Left lung (tissue), 4 donors: ENCODE measurements at regions not wholly inside any gene's neighbourhood (a gene's known extent, or its start where the extent isn't known, plus 50 kb on each side); places are given as distances from the start of the nearest gene placed in this dataset.

Source experiments
- ATAC-seq: fragments of 200-7000 bp; cut with Tn5 transposase; one replicate; pipeline ENCODE4 v1.9.1; 2020; ENCODE audit warnings: moderate library complexity
- DNase-seq, 4 donors: peaks; one replicate each; pipeline ENCODE4 v3.0.0-alpha.2; 2013 to 2020
- H3K27ac ChIP-seq, 2 donors: fragments of 200-600 bp; sonication (generic) in 1 of 2; one replicate each; pipeline versions ENCODE4 v1.5.0 to v1.8.0; 2020 to 2021
- H3K27me3 ChIP-seq, 2 donors: fragments of 200-600 bp; sonication (generic) in 1 of 2; one replicate each; pipeline versions ENCODE4 v1.5.0 to v1.8.0; 2020 to 2021
- H3K36me3 ChIP-seq, 2 donors: fragments of 200-600 bp; sonication (generic) in 1 of 2; one replicate each; pipeline versions ENCODE4 v1.5.0 to v1.8.0; 2020 to 2021
- H3K4me1 ChIP-seq, 2 donors: fragments of 200-600 bp; one replicate each; pipeline ENCODE4 v1.8.0; 2021
- H3K4me3 ChIP-seq, 2 donors: fragments of 200-600 bp; sonication (generic) in 1 of 2; one replicate each; pipeline versions ENCODE4 v1.5.0 to v1.8.0; 2020 to 2021; ENCODE audit warnings: mild to moderate bottlenecking in 1 of 2
- H3K9me3 ChIP-seq, 2 donors: fragments of 200-600 bp; sonication (generic) in 1 of 2; one replicate each; pipeline versions ENCODE4 v1.5.0 to v1.8.0; 2020 to 2021
- intact Hi-C, 2 donors: fragments of 100-400 bp; cut with DNase I; formaldehyde crosslinking; loops; one replicate each; pipeline versions ENCODE4 v1.11.2 to v1.14.2; 2022
- TF ChIP-seq, protein P1 (sequence below), 2 donors: fragments of 200-600 bp; sonication (generic) in 1 of 2; IDR thresholded peaks; one replicate each; pipeline versions ENCODE4 v1.5.0 to v1.8.0; 2021; ENCODE audit warnings: antibody characterized with exemption in 2 of 2
- donor health status: DM: no; HTN: yes; CAD: no.
- donor health status: DM: no; HTN: no; CAD: no.

DNA sequence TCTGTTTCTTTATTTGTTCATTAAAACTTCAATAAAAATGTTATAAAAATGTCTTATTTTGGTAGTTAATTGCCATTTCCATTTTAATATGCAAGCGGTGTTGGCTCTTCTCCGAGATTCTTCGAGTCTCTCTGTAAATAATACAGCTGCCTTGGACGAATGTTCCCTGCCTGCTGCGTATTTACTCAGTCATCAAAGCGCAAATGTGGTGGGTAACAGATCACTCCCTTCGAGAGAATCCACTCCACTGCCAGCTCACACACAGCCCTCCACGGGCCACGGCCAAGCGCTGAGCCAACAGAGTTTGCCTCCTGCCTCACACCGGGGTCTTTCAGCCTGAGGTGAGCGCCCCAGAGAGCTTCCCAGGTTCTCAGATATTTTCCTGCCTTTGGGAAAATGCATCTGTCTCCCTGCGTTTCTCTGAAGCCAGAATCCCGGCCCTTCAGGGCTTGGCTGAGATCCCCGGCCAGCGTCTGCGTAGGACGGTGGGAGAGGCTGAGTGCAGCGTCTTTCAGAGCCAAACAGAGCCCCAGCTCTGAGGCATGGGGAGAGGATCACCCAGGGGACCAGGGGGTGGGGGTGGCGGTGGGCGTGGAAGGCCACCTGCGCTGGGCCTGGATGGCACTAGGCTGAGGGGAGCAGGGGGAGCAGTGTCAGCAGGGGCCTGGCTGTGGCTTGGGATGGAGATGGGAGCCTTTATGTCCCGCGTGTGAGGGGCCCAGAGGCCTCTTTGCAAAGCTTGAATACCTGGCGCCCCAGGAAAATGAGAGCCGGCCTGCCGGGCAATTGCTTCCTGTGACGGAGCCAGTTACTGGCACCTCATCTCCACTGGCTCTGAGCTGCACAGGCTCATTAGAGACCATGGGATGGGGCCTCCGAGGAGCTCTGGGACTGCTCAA lies 248.7 kb downstream of the RBFOX3 start:
- H3K9me3 ChIP-seq: no peaks in the 10 kb centered on the region
- no peak overlapping the region for H3K27ac ChIP-seq
- TF ChIP-seq, protein P1, sequence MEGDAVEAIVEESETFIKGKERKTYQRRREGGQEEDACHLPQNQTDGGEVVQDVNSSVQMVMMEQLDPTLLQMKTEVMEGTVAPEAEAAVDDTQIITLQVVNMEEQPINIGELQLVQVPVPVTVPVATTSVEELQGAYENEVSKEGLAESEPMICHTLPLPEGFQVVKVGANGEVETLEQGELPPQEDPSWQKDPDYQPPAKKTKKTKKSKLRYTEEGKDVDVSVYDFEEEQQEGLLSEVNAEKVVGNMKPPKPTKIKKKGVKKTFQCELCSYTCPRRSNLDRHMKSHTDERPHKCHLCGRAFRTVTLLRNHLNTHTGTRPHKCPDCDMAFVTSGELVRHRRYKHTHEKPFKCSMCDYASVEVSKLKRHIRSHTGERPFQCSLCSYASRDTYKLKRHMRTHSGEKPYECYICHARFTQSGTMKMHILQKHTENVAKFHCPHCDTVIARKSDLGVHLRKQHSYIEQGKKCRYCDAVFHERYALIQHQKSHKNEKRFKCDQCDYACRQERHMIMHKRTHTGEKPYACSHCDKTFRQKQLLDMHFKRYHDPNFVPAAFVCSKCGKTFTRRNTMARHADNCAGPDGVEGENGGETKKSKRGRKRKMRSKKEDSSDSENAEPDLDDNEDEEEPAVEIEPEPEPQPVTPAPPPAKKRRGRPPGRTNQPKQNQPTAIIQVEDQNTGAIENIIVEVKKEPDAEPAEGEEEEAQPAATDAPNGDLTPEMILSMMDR (IDR thresholded peaks at IDR 0.05): no peak
- peak in 1 of 4 donors; percentile 51 for DNase-seq
- H3K4me1 ChIP-seq: no peaks in the 10 kb centered on the region
- H3K27me3 ChIP-seq: peaks cover 0 to 80% of the 10 kb centered on the region in 2 donors
- H3K4me3 ChIP-seq: no peak overlapping the region
- no peak for ATAC-seq
- no peaks in the 10 kb centered on the region for H3K36me3 ChIP-seq
- intact Hi-C loops: no loop called here

DNA sequence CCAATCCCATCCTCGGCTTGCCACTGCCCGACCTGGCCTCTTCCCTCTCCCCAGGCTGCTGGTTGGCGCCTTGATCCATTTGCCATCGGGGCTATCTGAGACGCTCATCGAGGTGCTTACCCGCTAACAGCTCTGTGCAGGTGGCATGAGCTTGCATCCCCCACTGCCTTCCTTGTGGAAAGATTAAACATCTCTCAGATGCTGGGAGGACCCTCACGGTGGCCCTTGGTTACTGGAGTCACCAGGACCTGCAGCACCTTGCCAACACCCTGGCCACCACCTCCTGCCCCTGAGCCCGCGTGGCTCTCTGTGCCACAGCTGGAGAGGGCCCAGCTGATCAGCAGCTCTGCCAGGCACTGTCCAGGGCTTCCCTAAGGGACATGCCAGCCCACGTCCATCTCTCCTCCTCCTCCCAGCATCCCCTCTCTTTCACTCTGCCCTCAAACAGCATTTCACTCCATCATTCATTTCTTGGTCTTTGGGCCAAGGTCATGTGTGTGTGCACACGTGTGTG lies 249.6 kb downstream of the RBFOX3 start:
- Histone ChIP-seq H3K36me3 (no peaks in the 10 kb centered on the region), H3K9me3 (no peaks in the 10 kb centered on the region), H3K4me3 (no peak overlapping the region), H3K4me1 (no peaks in the 10 kb centered on the region), H3K27ac (no peak overlapping the region), H3K27me3 (peaks cover 0 to 78% of the 10 kb centered on the region in 2 donors)
- DNase-seq: peak in 1 of 4 donors; percentile 57
- intact Hi-C loops: no loop called here
- ATAC-seq: no peak
- TF ChIP-seq, protein P1 (IDR thresholded peaks at IDR 0.05): no peak

DNA sequence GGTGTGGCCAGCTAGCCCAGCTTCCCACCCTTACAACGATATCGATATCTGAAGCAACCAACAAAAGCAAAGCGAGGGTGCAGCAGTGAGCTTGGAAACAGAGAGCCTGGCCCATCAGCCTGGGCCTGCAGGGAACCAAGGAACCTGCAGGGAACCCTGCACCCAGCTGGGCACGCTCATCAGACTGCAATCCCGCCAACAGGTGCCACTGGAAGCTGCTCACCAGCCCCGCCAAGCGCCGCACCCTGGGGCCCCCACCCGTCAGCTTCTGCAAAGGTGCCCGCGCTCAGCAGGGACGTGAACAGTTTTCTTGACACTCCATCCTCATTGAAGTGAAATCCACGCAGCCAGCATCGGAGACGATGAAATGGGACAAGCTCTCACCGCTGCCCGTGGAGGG lies 250.7 kb downstream of the RBFOX3 start:
- Histone ChIP-seq H3K4me1 (no peaks in the 10 kb centered on the region), H3K27ac (no peak overlapping the region), H3K9me3 (no peaks in the 10 kb centered on the region), H3K36me3 (no peaks in the 10 kb centered on the region), H3K27me3 (peaks cover 0 to 74% of the 10 kb centered on the region in 2 donors), H3K4me3 (no peak overlapping the region)
- intact Hi-C loops: no loop called here
- DNase-seq: peak in 1 of 4 donors; percentile 75
- ATAC-seq: no peak
- TF ChIP-seq, protein P1 (IDR thresholded peaks at IDR 0.05): no peak

DNA sequence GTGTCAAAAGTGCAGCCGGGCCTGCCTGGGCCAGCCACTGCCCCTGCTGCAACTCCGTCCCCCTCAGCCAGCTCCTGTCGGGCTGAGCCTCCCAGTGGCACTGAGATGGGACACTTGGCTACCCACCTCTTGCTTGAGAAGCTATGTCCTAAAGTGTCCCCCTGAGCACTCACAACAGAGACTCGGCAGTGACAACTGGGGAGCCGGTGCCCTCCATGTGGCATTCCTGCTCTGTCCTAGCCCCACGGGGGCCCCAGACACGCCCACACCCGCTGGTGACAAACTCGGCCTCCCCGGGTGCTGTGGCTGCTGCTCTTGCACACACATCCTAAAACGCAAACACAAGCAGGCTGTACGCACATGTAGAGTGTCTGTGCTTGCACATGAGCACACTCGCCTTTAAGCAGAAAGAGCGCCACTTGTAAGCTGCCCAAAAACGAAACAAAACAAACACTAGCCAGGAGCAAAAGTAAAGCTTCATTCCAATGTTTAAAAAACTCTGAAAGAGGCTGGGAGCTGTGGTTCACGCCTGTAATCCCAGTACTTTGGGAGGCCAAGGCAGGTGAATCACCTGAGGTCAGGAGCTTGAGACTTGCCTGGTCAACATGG lies 253.9 kb downstream of the RBFOX3 start:
- Histone ChIP-seq H3K27ac (peak overlapping the region in 1 of 2 donors; percentile 33), H3K36me3 (no peaks in the 10 kb centered on the region), H3K4me1 (no peaks in the 10 kb centered on the region), H3K9me3 (no peaks in the 10 kb centered on the region), H3K4me3 (no peak overlapping the region), H3K27me3 (peaks cover 0 to 65% of the 10 kb centered on the region in 2 donors)
- intact Hi-C loops: no loop called here
- ATAC-seq (peak; percentile 66), DNase-seq (peak in 1 of 4 donors; percentile 74)
- TF ChIP-seq, protein P1 (IDR thresholded peaks at IDR 0.05): no peak

DNA sequence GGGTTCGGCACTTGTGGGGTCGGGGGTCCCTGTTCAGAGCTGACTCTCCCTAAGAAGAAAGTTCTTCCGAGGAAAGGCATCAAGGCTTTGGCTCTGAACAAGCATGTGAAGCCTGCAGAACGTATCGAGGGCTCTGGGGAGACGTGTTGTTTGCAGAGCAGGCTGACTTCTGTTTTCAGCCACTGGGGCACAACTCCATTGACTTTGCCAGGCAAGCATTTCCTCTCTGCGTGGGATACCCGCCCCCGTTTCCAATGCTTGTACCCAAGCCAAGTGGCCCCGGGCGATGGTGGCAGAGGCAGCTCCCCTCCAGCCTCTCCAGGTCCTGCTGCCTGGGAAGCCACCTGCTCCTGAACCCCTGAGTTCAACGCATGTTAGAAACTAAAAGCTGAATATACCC lies 255.7 kb downstream of the RBFOX3 start:
- no peak for ATAC-seq

More for the DNA sequence above, 255.7 kb downstream of the RBFOX3 start:
- Histone ChIP-seq H3K27me3 (peaks cover 0 to 59% of the 10 kb centered on the region in 2 donors), H3K9me3 (no peaks in the 10 kb centered on the region), H3K27ac (no peak overlapping the region), H3K4me3 (no peak overlapping the region), H3K36me3 (no peaks in the 10 kb centered on the region), H3K4me1 (no peaks in the 10 kb centered on the region)
- TF ChIP-seq, protein P1 (IDR thresholded peaks at IDR 0.05): no peak
- intact Hi-C loops: no loop called here
- DNase-seq: peak in 1 of 4 donors; percentile 52
